Stimulated activated CD8-positive, alpha-beta memory T cell treated with anti-CD3 and anti-CD28 coated beads, Interleukin-2, amount 100 ng/mL, for 1 hour (primary cell): ENCODE measurements at regions not wholly inside any gene's neighbourhood (a gene's known extent, or its start where the extent isn't known, plus 50 kb on each side); places are given as distances from the start of the nearest gene placed in this dataset.

Source experiments
- DNase-seq, 2 donors: peaks; one replicate each; pipeline ENCODE4 v3.0.0-alpha.2; 2020; ENCODE audit warnings: low read depth in 2 of 2

DNA sequence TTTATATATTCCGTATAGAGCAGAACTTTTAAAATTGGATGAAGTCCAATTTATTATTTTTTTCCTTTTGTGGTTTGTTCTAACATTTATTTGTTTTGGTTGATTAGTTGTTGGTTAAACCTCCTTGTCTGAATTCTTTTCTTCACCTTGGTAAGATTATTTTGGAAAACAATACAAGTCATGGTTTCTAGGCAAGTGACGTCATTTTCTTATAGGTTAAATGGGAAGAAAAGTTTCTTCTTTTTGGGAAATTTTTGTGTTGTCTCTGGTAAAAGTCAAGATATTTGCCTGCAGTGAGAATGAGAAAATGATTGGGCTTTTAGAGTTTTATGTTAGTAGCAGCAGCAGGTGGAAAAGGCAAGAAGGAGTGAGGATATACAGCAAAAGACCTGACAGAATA lies 197.9 kb downstream of the OTOR start:
- DNase-seq: no peak

GRCh38 chr20:16947479-16947878 lies 199.3 kb downstream of the OTOR start:
- DNase-seq: no peak

DNA sequence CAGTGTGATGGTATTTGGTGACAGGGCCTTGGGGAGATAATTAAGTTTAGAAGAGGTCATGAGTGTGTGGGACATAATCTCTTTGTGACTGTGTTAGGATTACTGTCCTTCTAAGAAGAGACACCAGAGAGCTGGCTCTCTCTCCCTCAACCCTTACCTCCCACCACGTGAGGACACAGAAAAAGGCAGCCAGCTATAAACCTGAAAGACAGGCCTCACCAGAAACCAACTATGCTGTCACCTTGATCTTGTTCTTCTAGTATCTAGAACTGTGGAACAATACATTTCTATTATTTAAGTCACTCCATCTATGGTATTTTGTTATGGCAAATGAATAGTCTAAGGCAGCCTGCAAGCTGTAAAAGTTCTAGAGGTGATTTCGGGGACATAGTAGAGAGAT lies 203.7 kb downstream of the OTOR start:
- DNase-seq: no peak

DNA sequence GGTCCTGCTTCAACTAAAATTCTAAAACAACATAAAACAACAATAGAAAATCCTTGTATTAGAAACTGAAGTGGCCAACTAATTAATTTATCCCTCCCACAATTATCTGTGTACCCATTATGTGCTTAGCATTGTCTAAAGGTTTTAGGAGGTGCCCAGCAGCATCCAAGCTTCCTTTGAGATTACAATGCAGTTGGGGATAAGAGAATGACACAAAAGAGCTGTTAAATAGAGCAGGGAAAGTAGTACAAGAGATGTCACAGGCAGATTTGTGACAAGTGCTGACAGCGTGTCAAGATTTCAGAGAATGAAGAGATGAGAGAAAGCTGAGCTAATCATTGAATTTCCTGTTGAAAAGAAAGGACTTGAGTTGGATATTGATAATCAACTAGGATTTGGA lies 204.8 kb downstream of the OTOR start:
- DNase-seq: no peak

- no peak for DNase-seq
Observed at GRCh38 chr20:16953858-16954257, 205.7 kb downstream of the OTOR start.

GRCh38 chr20:16955462-16955861 lies 207.3 kb downstream of the OTOR start:
- DNase-seq: no peak

- no peak for DNase-seq
Observed at GRCh38 chr20:16955971-16956370, 207.8 kb downstream of the OTOR start.

DNA sequence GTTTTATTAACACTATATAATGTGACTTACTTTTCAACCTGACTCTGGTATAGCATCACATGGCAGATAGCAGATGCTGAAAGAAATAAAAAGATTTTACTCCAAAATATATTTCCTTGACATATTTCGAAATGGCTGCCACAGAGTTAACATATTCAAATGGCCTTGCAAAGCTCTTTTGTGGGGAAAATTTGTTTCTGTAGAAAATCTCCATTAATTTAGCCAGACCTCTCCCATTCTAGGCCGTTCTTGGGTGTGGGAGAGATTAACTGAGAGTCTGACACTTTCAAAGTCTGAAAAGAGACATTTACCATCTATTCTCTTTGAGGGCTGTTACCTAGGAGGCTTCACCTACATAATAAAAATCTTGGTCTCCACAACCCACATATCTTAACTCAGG lies 217.2 kb downstream of the OTOR start:
- DNase-seq: no peak

DNA sequence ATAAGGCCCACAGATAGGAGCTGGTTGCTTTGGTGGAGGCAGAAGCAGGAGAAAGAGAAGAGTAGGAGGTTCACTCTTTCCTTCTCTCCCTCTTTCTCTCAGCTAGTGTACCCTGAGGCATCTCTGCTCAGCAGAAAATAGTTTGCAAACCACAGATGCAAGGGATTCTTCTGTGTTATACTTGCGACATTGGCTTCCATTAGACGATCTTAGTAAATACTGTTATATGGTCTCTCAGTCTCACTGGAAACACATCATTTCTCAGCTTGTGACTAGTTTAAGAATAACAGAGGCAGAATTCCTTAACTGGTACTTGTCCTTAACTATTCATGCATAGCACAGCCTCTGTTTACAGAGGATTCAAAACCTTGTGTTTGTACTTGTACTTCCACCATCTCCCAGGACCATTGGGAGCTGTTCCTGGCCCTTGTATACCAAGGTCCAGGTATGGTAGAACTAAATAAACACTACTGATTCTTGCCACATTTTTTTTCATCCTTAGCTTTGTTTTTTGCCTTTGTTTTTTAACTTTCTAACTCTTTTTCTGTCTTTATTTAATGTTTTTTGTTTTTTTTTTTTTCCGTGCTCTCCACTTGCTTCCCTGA lies 218.2 kb downstream of the OTOR start:
- DNase-seq: no peak

- no peak for DNase-seq
Observed at GRCh38 chr20:16968099-16968498, 219.9 kb downstream of the OTOR start.

DNA sequence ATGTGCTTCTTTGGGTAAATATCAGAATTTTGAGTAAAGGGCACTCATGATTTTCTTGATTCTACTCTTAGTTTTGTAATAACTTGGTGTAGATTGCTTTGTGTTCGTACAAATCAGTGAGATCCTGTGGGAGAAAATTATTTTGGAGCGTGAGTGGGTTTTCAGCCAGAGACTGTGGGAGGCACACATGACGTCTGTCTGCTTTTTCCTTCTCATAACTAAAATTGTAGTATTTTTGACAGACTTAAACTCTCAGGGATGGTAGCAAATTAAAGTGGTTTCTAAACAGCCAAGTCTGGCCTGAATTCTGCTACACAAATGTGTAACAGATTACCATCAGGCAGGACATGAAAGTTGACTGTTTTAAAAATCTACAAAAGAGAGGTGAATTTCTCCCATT lies 222.6 kb downstream of the OTOR start:
- no peak for DNase-seq

DNA sequence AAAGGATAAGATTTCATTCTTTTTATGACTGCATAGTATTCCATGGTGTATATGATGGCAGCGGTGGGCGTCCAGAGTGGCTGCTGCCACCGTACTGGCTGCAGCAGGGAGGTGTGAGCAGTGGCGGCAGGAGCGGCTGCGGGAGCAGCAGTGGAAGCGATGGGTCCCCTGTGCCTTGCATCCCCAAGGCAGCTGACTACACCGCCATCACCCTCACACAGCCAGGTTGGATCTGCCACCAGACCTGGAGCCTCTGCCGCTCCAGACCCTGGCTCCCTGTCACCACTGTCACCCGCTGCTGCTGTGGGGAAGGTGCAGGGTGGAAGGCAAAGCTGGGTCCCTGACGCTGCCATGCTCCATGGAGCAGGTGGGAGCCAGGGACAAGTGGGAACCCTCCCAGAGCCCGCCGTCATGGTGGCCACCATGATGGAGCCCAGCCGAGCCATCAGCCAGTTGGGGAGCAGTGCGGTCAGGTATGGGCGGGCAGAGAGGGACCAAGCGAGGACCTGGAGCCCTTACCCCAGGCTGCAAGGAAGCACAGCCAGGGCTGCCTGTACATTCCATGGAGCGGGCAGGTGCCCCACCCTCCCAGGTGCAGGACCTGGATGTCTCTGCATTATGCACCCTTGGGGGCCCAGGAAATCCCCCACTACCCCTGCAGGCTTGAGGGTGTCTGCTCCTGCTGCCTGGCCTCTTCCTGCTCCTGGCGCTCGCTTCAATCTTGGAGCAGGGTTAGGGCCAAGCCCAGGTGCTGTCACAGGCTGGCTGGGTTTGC lies 226.1 kb downstream of the OTOR start:
- DNase-seq: no peak

GRCh38 chr20:16974855-16975162 lies 226.7 kb downstream of the OTOR start:
- DNase-seq: no peak

- no peak for DNase-seq
Observed at GRCh38 chr20:16975682-16976081, 227.5 kb downstream of the OTOR start.

DNA sequence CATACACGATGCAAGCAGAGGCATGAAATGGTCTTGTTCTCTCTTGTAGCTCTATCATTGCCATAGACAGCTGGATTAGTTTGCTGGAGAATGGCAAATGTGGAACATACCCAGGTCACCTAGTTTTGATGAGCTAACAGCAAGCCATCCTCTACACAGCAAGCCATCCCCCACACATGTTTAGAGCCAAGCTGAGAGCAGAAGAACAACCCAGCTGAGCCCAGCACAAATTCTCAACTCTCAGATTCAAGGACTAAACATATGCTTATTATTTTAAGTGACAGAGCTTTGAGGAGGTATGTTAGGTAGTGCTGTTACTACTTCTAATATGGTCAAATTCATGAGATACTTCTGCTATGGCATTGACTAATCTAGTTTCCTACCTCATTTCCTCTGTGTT lies 230.3 kb downstream of the OTOR start:
- DNase-seq: no peak

- no peak for DNase-seq
Observed at GRCh38 chr20:16982091-16982726, 234.1 kb downstream of the OTOR start.

- DNase-seq: no peak
Observed at GRCh38 chr20:16984481-16984880, 236.3 kb downstream of the OTOR start.

DNA sequence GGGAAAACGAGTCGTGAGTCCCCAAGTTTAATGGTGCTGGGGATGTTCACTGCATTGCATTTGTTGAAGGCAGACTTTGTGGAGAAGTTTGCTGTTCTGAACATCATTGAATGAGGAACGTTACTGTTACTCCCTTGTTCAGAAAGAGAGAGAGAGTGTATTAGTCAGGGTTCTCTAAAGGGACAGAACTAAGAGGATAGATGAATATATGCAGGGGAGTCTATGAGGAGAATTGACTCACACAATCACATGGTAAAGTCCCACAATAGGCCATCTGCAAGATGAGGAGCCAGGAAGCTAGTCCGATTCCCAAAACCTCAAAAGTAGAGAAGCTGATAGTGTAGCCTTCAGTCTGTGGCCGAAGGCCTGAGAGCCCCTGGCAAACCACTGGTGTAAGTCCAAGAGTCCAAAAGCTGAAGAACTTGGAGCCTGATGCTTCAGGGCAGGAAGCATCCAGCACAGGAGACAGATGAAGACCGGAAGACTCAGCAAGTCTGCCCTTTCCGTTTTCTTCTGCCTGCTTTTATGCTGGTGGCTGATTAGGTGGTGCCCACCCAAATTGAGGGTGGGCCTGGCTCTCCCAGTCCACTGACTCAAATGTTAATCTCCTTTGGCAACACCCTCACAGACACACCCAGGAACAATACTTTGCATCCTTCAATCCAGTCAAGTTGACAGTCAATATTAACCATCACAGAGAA lies 223.5 kb upstream of the PCSK2 start:
- DNase-seq: no peak

GRCh38 chr20:17010181-17010580 lies 216.7 kb upstream of the PCSK2 start:
- DNase-seq: no peak

GRCh38 chr20:17012546-17013226 lies 214.2 kb upstream of the PCSK2 start:
- no peak for DNase-seq

- no peak for DNase-seq
Observed at GRCh38 chr20:17014217-17014616, 212.6 kb upstream of the PCSK2 start.

DNA sequence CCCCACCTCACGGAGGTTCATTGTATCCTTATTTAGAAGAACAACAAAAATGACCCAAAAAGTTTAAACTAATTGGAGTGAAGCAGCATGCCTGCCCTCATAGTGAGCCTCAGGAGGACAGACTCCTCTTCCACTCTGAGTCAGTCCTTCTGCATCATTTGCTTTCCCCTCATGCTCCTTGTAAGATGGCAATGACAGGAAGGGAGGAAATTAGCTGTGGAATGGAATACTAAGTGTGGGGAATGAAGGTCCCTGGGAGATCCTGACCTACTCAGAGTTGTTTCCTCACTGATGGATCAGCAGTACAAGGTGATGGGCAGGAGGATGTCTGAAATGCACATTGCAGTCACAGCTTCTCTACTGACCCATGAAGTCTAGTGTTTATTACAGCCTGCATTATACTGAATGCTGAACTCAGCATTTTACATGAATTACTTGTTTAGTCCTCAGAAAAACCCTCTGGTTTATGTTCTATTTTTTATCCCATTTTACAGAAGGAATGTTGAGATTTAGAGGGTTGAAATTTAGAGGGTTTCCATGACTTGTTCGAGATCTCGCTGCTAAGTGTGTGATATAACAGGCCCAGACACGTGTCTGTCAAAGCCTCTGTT lies 212.0 kb upstream of the PCSK2 start:
- no peak for DNase-seq
